HL-60 (cell line): ENCODE measurements at regions not wholly inside any gene's neighbourhood (a gene's known extent, or its start where the extent isn't known, plus 50 kb on each side); places are given as distances from the start of the nearest gene placed in this dataset.

Experiments
- GABPA ChIP-seq: IDR thresholded peaks from 2 replicates; pipeline ENCODE4 v1.6.1; 2012; ENCODE audit warnings: low read depth
- POLR2AphosphoS5 ChIP-seq: IDR thresholded peaks from 2 replicates; pipeline ENCODE4 v1.6.1; 2012; ENCODE audit warnings: low read depth
- TF ChIP-seq, protein P1 (sequence below): IDR thresholded peaks from one replicate; pipeline ENCODE4 v1.5.1; 2011; ENCODE audit warnings: low read length, control low read depth, inconsistent platforms; ENCODE audit not compliant: insufficient read depth
- TF ChIP-seq, protein P2 (sequence below): IDR thresholded peaks from 2 replicates; pipeline ENCODE4 v1.6.1; 2012; ENCODE audit warnings: low read depth; ENCODE audit not compliant: insufficient replicate concordance

- TF ChIP-seq, protein P1, sequence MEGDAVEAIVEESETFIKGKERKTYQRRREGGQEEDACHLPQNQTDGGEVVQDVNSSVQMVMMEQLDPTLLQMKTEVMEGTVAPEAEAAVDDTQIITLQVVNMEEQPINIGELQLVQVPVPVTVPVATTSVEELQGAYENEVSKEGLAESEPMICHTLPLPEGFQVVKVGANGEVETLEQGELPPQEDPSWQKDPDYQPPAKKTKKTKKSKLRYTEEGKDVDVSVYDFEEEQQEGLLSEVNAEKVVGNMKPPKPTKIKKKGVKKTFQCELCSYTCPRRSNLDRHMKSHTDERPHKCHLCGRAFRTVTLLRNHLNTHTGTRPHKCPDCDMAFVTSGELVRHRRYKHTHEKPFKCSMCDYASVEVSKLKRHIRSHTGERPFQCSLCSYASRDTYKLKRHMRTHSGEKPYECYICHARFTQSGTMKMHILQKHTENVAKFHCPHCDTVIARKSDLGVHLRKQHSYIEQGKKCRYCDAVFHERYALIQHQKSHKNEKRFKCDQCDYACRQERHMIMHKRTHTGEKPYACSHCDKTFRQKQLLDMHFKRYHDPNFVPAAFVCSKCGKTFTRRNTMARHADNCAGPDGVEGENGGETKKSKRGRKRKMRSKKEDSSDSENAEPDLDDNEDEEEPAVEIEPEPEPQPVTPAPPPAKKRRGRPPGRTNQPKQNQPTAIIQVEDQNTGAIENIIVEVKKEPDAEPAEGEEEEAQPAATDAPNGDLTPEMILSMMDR: no peak
- TF ChIP-seq POLR2AphosphoS5 (no peak), GABPA (no peak)
- TF ChIP-seq, protein P2, sequence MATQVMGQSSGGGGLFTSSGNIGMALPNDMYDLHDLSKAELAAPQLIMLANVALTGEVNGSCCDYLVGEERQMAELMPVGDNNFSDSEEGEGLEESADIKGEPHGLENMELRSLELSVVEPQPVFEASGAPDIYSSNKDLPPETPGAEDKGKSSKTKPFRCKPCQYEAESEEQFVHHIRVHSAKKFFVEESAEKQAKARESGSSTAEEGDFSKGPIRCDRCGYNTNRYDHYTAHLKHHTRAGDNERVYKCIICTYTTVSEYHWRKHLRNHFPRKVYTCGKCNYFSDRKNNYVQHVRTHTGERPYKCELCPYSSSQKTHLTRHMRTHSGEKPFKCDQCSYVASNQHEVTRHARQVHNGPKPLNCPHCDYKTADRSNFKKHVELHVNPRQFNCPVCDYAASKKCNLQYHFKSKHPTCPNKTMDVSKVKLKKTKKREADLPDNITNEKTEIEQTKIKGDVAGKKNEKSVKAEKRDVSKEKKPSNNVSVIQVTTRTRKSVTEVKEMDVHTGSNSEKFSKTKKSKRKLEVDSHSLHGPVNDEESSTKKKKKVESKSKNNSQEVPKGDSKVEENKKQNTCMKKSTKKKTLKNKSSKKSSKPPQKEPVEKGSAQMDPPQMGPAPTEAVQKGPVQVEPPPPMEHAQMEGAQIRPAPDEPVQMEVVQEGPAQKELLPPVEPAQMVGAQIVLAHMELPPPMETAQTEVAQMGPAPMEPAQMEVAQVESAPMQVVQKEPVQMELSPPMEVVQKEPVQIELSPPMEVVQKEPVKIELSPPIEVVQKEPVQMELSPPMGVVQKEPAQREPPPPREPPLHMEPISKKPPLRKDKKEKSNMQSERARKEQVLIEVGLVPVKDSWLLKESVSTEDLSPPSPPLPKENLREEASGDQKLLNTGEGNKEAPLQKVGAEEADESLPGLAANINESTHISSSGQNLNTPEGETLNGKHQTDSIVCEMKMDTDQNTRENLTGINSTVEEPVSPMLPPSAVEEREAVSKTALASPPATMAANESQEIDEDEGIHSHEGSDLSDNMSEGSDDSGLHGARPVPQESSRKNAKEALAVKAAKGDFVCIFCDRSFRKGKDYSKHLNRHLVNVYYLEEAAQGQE: no peak
These were observed 74.3 kb downstream of the MYEOV start for GRCh38 chr11:69368119-69368880.
